GM19239 (cell line): ENCODE measurements at regions not wholly inside any gene's neighbourhood (a gene's known extent, or its start where the extent isn't known, plus 50 kb on each side); places are given as distances from the start of the nearest gene placed in this dataset.
"Not testable (repeated sequence)": the region's sequence is repeated elsewhere in the genome, so short reads cannot be mapped to it uniquely, and the experiment has no call there.

Source experiments
- DNase-seq: peaks from one replicate; pipeline ENCODE4 v3.0.0; 2011; ENCODE audit warnings: low spot score; ENCODE audit not compliant: insufficient read length
- FAIRE-seq: peaks from 2 replicates; lab custom pipeline; 2011; peaks lifted over from hg19 to GRCh38; lab: Jason Lieb, UNC

DNA sequence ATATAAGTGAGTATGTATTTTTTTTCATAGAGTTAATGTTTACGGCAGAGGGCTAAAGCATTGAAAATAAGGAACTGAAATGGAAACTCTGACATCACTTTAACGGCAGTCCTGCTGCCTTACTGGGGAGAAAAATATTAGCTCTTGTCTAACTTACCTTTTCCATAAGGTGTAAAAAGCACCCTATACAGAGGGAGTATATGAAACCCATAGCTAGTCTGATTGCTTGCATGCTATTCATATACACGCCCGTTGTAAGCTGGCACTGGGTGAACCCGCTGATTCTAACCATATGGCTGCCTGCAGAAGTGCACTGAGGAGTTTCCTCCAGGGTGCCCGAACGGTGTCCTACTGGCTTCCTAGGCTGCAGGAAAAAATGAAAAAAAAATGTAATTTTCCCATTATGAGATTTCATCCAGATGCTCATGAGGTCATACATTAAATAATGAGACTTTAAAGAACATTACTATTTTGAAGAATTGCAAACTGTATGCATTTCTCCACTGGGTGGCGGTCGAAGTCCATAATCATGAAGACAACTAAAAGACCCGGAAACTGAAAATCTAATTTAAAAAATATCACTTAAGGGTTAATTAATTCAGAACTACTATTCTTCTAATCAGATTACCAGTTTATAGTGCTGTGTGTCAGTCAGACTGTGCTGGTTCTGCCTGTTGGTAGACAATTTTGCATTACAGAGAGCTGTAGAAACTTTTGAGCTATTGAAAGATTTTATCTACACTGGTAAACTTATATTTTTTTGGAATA lies 144.7 kb downstream of the ALX1 start:
- FAIRE-seq (peak; percentile 82), DNase-seq (no peak)

DNA sequence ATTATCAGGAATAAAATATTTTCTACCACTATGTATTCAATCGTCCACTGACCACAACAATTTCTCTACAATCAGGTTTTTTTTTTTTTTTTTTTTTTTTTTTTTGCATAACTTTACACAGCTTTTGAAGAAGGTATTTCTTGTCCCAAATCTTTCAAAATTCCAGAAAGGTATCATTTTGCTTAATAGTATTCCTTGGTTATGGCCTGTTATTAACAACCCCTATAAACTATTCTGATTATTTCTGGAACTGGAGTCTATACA lies 145.3 kb downstream of the ALX1 start:
- no peak for FAIRE-seq
- no peak for DNase-seq

DNA sequence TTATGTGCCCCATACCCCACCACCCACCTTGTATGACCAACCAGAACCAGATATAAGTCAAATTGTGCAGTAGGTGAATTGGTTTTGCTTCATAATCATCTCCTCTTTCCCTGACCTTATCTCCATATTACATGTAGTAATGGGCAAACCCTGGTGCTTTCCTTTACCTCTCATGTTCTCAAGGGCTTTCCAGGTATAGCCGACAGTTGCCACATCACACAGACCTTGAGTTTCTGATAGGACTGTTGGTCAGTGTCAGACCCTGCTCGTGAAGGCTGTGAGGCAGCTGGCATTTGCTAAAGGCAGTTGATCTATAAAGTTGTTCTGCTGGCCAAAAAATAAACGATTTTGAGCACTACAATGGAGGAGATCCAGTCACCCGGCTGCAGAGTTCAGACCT lies 145.9 kb downstream of the ALX1 start:
- FAIRE-seq (no peak), DNase-seq (no peak)

DNA sequence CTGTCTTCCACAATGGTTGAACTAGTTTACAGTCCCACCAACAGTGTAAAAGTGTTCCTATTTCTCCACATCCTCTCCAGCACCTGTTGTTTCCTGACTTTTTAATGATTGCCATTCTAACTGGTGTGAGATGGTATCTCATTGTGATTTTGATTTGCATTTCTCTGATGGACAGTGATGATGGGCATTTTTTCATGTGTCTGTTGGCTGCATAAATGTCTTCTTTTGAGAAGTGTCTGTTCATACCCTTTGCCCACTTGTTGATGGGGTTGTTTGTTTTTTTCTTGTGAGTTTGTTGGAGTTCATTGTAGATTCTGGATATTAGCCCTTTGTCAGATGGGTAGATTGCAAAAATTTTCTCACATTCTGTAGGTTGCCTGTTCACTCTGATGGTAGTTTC lies 153.1 kb downstream of the ALX1 start:
- DNase-seq, FAIRE-seq: not testable (repeated sequence)

DNA sequence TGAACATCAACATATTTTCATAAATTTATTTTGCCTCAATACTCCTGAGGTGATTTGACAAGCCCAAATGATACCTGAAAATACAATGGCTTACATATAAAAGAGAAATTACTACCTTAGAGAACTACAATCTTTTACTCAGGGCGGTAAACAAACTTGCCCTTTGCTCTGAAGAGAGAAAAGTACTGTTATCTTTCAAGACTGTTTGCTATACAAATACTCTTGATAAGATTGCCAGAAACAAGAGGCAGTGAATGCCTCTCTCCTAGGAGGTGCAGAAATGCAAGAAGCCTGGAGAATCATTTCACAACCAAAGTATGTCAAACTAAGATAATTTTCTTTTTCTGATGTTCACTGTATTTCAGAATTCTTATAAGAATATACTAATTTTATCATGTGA lies 160.3 kb downstream of the ALX1 start:
- FAIRE-seq (no peak), DNase-seq (no peak)

DNA sequence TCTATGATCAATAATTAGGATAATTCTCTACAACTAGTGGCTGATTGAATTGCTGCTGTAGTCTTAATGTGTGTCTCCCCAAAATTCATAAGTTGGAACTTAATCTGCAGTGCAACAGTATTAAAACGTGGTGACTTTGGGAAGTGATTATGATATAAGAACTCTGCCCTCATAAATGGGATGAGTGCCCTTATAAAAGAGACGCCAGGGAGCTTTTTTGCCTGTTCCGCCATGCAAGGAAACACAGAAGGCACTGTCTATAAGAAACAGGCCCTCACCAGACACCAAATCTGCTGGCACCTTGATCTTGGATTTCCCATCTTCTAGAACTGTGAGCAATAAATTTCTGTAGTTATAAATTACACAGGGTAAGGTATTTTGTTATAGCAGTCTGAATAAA lies 161.0 kb downstream of the ALX1 start:
- no peak for DNase-seq
- FAIRE-seq = no peak

DNA sequence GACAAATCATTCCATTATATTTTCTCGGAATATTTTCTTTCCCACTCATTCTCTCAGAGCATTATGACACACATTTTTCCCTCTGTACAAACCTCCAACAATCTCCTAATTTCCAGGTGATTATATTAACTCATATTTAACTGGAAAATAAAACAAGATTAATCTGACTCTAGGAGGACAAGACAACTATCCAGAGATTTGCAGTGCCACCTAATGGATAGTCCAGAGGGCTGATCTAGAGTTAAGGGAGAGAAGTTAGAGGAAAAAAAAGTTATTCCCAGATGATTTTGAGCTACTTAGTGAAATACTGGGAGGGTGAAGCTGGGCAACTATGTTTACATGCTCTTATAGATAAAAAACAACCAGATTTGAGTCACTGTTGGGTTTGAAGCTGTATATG lies 161.7 kb downstream of the ALX1 start:
- FAIRE-seq = no peak
- no peak for DNase-seq

DNA sequence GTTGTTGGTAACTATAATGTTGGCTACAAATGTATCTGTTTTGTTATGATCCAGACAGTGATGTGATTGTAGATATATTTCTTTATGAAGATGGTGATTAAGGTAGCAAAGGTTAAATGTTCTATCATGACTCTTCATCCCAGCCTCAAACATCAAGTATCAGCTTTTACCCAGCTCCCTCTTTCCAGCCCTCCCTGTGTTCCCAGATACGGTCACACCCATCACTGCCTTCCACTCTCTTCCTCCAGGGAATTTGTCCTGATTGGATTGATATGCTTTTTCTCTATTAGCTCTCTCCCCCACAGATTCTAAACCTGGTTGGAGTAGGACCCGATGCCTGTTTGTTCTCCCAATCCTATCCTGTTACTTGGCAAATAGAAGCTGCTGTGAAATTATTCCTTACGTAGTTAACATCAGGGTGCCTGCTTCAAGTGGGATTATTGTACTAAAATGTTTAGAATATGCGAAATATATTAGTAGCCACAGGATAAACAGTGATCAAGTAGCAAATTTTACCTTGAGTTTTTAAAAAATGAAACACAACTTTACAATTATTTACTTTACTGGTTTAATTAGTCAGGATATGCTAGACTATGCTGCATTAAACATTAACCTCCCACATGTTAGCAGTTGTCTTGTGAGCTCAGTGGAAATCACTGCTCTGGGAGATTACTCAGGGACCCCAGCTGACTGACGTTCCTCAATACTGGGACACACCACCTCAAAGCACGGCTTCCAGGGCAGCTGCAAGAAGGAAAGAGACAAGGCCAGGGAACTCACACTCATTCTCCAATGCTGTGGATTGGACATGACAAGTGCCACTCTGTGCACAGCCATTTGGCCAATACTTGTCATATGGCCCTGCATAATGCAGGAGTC lies 165.3 kb downstream of the ALX1 start:
- FAIRE-seq (no peak), DNase-seq (no peak)

DNA sequence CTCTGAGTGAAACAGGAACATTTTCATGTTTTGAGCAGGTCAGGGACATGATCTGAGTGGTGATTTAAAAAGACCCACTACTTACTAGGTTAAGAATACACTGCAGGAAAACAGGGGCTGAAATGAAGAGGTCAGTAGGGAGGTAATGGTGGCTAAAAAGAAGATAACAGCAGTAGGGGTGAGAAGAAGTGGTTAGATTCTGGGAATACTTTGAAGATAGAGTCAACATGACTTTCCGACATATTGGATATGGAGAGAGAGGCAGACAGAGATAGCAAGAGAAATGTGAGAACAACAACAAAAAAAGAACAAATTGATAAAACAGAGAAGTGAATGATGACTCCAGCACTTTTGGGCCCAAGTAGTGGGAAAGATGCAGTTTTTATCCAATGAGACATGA lies 168.0 kb downstream of the ALX1 start:
- FAIRE-seq (no peak), DNase-seq (no peak)

DNA sequence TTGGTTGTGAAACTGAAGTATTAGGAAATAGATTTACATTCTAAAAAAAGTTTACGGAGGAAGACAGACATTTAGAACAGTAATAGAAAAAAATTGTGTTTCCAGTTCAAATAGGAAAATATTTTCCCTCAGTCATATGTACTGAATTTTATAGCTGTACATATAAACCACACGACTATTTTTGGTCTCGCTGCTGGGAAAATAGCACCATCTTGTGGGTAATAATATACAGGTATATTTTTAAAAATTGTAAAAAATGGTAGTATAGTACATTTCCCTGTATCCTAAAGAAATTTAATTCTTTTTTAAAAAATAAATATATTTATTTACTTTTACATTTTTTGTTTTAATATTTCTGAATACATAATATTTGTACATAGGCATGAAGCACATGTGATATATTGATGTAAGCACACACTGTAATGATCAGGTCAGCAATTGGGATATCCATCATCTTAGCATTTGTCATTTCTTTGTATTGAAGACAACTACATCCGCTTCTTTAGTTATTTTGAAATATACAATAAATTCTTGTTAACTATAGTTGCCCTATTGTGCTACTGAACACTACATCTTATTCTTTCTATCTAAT lies 168.6 kb downstream of the ALX1 start:
- FAIRE-seq (no peak), DNase-seq (no peak)

DNA sequence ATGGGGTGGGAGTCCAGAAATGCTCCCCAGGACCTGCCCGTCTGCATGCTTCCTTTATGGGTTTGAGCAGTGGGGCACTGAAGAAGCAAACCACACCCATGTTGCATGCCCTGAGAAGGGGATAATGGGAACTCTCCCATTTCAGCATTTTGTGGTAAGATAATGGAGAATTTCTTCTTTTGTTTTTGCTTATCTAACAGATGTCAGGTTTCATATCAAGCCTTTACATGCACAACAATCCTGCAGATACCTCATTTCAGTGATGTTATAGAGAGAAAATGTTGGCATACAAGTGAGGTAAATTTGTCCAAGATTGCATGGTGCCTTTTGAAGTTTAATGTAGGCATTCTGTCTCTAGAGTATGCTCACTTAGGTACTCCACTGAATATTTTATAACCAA lies 177.0 kb downstream of the ALX1 start:
- FAIRE-seq = no peak

DNA sequence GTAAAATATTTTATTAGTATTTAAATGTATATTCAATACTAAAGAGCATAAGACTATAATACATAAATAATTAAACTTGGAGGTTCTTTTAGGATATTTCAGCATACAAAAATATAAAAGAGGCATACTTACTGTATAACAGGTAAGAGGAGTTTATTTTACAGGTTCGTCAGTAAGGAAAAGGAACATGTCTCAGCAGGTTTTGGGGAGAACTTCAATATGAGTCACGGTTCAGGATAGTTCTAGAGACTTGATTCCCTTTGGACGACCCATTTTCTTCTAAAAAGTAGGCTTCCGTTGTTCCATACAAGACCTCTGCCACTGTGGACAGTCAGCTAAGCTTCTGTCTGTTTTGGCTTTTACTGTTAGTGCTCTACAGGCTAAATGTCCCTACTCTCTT lies 181.1 kb downstream of the ALX1 start:
- DNase-seq (no peak), FAIRE-seq (no peak)

More for the DNA sequence above, 177.0 kb downstream of the ALX1 start:
- DNase-seq = no peak

DNA sequence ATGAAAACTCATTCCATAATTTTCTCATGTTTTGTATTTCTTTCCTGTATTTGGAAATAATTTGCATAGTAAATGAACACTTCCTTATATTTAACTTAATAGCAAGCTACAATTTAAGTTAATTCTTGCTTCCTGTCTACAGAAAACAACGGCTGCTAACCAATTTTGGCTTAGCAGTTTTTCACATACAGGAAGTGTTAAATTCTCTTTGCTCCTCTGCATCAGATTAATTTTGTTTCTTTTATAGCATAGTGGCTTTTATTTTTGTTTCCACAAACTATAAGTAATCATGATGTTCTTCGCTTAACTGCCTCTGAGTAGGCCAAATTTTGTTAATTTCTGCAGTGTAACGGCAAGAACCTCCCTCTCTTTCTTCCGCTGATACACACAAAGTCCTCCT lies 182.9 kb downstream of the ALX1 start:
- FAIRE-seq = no peak
- no peak for DNase-seq

DNA sequence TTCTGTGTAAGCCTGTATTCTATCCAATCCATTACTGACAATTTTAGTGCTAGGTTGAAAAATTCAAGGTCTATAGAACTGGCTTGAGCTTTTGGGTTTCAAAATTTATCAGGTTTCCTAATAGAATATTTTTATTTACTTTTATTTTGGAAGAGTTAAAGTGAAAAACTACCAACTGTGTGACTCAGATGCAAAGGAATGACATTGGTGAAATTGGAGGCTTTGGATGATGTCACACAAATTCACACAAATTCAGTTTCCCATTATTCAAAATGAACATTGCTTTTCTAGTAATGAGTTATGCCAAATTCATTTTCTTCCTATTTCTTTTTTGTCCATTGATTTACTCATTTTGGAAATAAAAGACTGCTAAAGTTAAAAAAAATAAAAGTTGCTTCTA lies 186.9 kb downstream of the ALX1 start:
- FAIRE-seq = no peak
- no peak for DNase-seq

DNA sequence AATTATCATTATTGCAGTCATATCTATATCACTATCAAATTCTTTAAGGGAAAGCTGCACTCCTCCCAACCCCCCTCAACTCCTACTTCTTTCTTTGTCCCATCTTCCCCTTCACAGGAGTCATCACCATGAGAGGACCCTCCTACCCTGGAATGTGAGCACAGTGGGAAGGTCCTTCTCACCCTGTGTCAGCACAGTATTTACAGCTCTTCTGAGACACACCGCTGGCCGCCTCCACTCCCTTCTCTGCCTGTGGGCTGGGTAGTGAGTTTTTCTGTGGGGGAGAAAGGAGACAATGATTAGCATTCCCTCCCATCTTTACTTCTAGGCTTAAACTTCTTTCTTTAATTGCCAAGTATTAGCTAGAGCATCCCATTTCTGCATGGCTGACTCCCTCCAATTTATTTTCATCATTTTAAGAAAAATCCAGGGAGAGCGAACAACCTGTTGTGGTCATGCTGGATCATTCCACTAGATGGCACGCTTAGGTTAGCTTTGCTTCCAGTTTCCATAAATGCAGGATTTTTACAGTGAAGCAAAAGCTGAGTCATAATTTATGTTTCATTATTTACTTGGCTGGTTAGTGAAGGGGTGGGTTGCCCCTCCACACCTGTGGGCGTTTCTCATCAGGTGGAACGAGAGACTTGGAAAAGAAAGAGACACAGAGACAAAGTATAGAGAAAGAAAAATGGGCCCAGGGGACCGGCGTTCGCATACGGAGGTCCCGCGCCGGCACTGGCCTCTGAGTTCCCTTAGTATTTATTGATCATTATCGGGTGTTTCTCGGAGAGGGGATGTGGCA lies 188.5 kb downstream of the ALX1 start:
- DNase-seq (peak; percentile 2), FAIRE-seq (peak; percentile 99)

DNA sequence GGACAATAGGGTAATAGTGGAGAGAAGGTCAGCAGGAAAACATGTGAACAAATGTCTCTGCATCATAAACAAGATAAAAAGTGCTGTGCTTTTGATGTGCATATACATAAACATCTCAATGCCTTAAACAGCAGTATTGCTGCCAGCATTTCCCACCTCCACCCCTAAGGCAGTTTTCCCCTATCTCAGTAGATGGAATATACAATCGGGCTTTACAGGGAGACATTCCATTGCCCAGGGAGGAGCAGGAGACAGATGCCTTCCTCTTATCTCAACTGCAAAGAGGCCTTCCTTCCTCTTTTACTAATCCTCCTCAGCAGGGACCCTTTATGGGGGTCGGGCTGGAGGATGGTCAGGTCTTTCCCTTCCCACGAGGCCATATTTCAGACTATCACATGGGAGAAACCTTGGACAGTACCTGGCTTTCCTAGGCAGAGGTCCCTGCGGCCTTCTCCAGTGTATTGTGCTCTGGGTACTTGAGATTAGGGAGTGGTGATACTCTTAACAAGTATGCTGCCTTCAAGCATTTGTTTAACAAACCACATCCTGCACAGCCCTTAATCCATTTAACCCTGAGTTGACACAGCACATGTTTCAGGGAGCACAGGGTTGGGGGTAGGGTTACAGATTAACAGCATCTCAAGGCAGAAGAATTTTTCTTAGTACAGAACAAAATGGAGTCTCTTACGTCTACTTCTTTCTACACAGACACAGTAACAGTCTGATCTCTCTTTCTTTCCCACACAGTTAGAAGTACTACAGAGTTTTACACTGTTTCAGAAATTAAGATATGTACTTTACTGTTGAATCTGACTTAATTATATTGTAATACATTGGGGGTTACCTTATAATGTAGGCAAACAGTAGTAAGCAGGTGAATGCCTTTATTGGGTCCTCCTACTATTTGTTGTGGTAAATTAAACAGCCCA lies 189.4 kb downstream of the ALX1 start:
- peak; percentile 56 for FAIRE-seq
- not testable (repeated sequence) for DNase-seq

DNA sequence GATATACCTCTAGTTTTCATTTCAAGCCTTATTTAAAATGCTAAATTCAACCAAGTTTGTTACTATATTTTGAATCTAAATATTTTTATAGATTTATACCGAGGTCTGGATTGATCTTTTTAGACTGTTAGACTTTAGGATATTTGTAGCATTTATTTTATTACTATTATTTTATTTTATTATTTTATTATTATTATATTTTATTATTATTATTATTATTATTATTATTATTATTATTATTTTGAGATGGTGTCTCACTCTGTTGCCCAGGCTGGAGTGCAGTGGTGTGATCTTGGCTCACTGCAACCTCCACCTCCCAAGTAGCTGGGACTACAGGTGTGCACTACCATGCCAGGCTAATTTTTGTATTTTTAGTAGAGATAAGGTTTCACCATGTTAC lies 195.3 kb downstream of the ALX1 start:
- FAIRE-seq, DNase-seq: not testable (repeated sequence)

DNA sequence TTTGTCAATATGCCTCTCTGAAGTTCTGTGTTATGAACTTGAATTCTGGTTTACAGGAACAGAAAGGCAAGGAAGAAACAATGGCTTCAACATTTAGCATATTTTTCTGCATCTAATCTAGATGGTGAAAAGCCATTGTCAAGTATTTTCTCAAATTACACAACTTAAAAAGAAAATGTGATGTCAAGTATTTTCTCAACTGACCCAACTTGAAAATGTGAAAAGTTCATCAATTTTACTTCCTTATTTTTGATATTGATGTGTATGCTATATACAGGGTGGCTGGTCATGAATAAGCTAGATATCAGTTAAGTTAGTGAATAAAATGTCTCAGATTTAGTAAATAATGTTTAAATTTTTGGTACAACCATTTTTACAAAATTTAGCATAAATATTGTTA lies 196.7 kb downstream of the ALX1 start:
- FAIRE-seq (no peak), DNase-seq (no peak)

DNA sequence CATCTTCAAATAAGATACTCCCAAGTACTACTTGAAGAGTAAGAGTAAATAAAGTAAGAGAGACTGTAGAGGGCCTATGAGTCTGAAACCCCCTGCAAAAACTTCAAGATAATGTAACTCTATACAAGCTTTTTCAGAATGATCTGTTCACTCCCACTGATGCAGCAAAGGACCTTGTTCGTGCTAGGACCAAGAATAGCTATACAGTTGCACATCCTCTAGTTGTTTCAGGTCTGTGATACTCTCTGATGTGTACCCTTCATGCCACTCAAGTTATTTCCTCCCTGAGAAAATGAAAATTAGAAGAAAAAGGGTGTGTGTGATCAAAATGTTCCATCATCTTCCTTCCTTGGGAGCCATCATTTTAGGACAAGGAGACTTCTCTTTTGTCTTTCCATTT lies 204.4 kb downstream of the ALX1 start:
- DNase-seq (no peak), FAIRE-seq (no peak)

DNA sequence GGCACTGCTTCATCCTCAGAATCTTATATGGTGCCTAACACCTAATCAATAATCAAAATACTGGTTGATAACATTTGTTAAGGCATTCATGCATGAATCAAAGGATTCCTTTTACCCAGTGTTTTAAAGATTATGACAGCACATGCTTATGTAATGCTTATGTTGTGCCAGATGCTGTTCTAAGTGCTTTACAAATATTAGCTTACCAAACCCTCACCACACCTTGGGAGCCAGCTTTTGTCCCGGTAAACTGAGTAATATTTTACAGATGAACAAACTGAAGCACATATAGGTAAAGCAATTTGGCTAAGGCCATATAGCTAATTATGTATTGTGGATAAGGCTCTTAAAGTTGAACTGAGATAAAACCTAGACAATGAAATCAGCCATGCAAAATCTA lies 209.2 kb downstream of the ALX1 start:
- FAIRE-seq (no peak), DNase-seq (no peak)
